Uterus (tissue), 2 donors: ENCODE measurements at regions not wholly inside any gene's neighbourhood (a gene's known extent, or its start where the extent isn't known, plus 50 kb on each side); places are given as distances from the start of the nearest gene placed in this dataset.

ENCODE experiments used
- POLR2A ChIP-seq, 2 donors: fragments of 450-650 bp; IDR thresholded peaks; one replicate each; pipeline ENCODE4 v1.6.1; 2016; ENCODE audit warnings: antibody characterized with exemption in 2 of 2, mild to moderate bottlenecking in 1 of 2, moderate library complexity in 1 of 2
- TF ChIP-seq, protein P1 (sequence below), 4 experiments: fragments of 200-600 bp in 2 of 4; fragments of 450-650 bp in 2 of 4; sonication (generic) in 2 of 4; IDR thresholded peaks; one replicate each; pipeline ENCODE4 v1.5.1; 2016 to 2019; ENCODE audit warnings: antibody characterized with exemption in 4 of 4, mild to moderate bottlenecking in 2 of 4, moderate library complexity in 1 of 4

DNA sequence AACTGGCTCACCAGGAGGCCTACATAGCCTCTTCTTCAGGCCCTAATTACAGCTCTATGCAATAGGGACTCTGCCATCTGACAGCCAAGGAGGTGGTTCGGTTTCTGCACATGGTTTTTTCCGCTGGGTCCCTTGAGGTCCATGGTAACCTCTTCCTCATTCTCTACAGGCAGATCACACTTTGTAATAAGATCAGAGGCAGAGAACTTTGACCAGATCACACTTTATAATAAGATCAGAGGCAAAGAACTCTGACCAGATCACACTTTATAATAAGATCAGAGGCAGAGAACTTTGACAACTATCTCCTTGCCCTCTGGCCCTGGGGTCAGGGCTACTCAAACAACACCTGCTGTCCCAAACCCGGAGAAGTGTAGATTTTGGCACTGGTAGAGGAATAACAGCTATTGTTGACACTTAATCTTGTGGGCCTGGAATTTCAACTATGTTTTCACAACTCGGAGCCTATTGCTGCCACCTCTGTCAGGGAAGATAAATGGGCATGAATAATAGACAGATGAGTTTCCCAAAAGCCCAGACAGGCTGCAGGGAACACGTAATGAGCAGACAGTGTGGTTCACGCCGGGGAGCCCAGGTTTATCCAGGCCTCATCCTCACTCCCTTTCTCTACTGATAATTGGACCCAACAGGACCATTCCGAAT is 246.1 kb downstream of the UQCRFS1 start:
- no peak for TF ChIP-seq POLR2A (IDR thresholded peaks at IDR 0.05)
- TF ChIP-seq, protein P1, sequence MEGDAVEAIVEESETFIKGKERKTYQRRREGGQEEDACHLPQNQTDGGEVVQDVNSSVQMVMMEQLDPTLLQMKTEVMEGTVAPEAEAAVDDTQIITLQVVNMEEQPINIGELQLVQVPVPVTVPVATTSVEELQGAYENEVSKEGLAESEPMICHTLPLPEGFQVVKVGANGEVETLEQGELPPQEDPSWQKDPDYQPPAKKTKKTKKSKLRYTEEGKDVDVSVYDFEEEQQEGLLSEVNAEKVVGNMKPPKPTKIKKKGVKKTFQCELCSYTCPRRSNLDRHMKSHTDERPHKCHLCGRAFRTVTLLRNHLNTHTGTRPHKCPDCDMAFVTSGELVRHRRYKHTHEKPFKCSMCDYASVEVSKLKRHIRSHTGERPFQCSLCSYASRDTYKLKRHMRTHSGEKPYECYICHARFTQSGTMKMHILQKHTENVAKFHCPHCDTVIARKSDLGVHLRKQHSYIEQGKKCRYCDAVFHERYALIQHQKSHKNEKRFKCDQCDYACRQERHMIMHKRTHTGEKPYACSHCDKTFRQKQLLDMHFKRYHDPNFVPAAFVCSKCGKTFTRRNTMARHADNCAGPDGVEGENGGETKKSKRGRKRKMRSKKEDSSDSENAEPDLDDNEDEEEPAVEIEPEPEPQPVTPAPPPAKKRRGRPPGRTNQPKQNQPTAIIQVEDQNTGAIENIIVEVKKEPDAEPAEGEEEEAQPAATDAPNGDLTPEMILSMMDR (IDR thresholded peaks at IDR 0.05) = no peak
